ENCODE measurements at regions not wholly inside any gene's neighbourhood (a gene's known extent, or its start where the extent isn't known, plus 50 kb on each side); places are given as distances from the start of the nearest gene placed in this dataset.
"Not testable (repeated sequence)": the region's sequence is repeated elsewhere in the genome, so short reads cannot be mapped to it uniquely, and the experiment has no call there.

DNA sequence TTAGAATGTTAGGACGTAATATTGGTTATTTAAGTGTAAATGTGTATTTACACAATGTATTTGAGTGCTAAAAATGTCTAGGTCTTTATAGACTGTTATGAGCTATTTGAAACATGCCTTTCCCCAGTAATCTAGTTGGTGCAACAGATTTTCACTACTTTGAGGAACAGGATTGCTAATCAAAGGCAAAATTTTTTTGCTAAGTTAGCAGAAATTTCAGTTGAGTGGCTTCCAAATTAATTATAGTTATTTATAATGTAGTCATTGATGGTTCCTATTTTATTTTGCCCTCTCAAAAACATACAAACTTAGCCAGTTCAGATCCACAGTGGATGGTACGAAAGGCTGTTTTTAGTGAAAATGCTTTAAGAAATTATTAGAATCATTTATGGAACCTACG lies 78.7 kb upstream of the LYZL2 start:
- H4K20me1 ChIP-seq (ENCODE audit: insufficient read depth), result no peaks in the 10 kb centered on the region
- H3F3A ChIP-seq (ENCODE audit: insufficient read depth, low read length, poor library complexity, severe bottlenecking), result no peaks in the 10 kb centered on the region
- no peaks in the 10 kb centered on the region for H3K9me3 ChIP-seq (ENCODE audit: low read length)
- H3K9me2 ChIP-seq (ENCODE audit: insufficient read depth, low read length), result no peaks in the 10 kb centered on the region
- H3K27me3 ChIP-seq (ENCODE audit: insufficient read depth, low read depth, low read length), result no peaks in the 10 kb centered on the region
- TF ChIP-seq EP300 (conservative IDR thresholded peaks at IDR 0.05; ENCODE audit: poor library complexity, severe bottlenecking) (no peak), CTCF (IDR thresholded peaks at IDR 0.05; ENCODE audit: poor library complexity, severe bottlenecking) (no peak), EZH2 (IDR thresholded peaks at IDR 0.05; ENCODE audit: borderline replicate concordance, insufficient read depth, low read length, poor library complexity, severe bottlenecking) (no peak), POLR2AphosphoS5 (IDR thresholded peaks at IDR 0.05) (no peak)
- no peak overlapping the region for H3K4me2 ChIP-seq (ENCODE audit: low read length)
- H3K79me2 ChIP-seq (replicated peaks; ENCODE audit: insufficient read depth, low read length), result no peaks in the 10 kb centered on the region
- H3K9ac ChIP-seq (ENCODE audit: low read length), result no peak overlapping the region
- H3K36me3 ChIP-seq (ENCODE audit: insufficient read depth, low read length), result no peaks in the 10 kb centered on the region
- no peak overlapping the region for H3K4me3 ChIP-seq (ENCODE audit: low read length)
- no peak overlapping the region for H2AFZ ChIP-seq (ENCODE audit: low read depth, low read length)
- H3K27ac ChIP-seq (ENCODE audit: low read length), result no peak overlapping the region

- not testable (repeated sequence) for H3K4me3 ChIP-seq (ENCODE audit: low read length); H3K27me3 ChIP-seq (ENCODE audit: insufficient read depth, low read depth, low read length); H2AFZ ChIP-seq (ENCODE audit: low read depth, low read length); H3K36me3 ChIP-seq (ENCODE audit: insufficient read depth, low read length); H3K9ac ChIP-seq (ENCODE audit: low read length); H3K4me2 ChIP-seq (ENCODE audit: low read length); H4K20me1 ChIP-seq (ENCODE audit: insufficient read depth); H3F3A ChIP-seq (ENCODE audit: insufficient read depth, low read length, poor library complexity, severe bottlenecking); H3K27ac ChIP-seq (ENCODE audit: low read length); H3K9me2 ChIP-seq (ENCODE audit: insufficient read depth, low read length); H3K79me2 ChIP-seq (replicated peaks; ENCODE audit: insufficient read depth, low read length); H3K9me3 ChIP-seq (ENCODE audit: low read length)
These were observed 76.6 kb upstream of the LYZL2 start for GRCh38 chr10:30706189-30706588.

DNA sequence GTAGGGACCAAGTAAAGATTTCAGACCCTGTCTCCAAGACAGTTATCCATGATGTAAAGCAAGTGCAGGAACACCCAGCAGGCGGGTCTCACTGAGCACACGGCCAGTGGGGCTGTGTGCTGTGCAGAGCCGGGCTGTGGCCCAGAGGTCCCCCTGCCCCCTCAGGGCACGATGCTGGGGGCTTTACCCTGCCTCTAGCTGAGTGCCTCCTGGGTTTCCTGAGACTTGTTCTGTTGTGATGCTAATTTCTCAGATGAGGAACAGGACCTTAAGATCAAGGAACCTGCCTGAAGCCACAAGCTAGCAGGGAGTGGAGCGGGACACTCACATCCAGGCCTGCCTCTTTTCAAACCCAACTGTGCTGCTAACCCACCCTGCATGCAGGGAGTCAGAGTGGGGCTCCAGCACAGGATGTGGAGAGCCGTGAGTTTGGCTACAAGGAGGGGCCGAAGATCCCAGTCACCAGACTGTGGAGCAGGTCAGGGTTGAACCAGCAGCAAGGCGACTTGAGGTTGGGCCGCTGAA lies 76.1 kb upstream of the LYZL2 start:
- Histone ChIP-seq H3K9me3 (ENCODE audit: low read length) (no peaks in the 10 kb centered on the region), H3K79me2 (replicated peaks; ENCODE audit: insufficient read depth, low read length) (no peaks in the 10 kb centered on the region), H3K9ac (ENCODE audit: low read length) (no peak overlapping the region), H3K4me3 (ENCODE audit: low read length) (no peak overlapping the region), H3K27ac (ENCODE audit: low read length) (no peak overlapping the region), H3K27me3 (ENCODE audit: insufficient read depth, low read depth, low read length) (no peaks in the 10 kb centered on the region), H4K20me1 (ENCODE audit: insufficient read depth) (no peaks in the 10 kb centered on the region), H3K4me2 (ENCODE audit: low read length) (no peak overlapping the region), H3K9me2 (ENCODE audit: insufficient read depth, low read length) (no peaks in the 10 kb centered on the region), H3F3A (ENCODE audit: insufficient read depth, low read length, poor library complexity, severe bottlenecking) (no peaks in the 10 kb centered on the region), H2AFZ (ENCODE audit: low read depth, low read length) (no peak overlapping the region), H3K36me3 (ENCODE audit: insufficient read depth, low read length) (no peaks in the 10 kb centered on the region)
- no peak for TF ChIP-seq RAD21 (conservative IDR thresholded peaks at IDR 0.05)
- TF ChIP-seq POLR2AphosphoS5 (IDR thresholded peaks at IDR 0.05), result no peak
- no peak for TF ChIP-seq REST (IDR thresholded peaks at IDR 0.05; ENCODE audit: borderline replicate concordance)
- TF ChIP-seq TAF1 (IDR thresholded peaks at IDR 0.05; ENCODE audit: low read depth), result no peak
- no peak for TF ChIP-seq MXI1 (conservative IDR thresholded peaks at IDR 0.05; ENCODE audit: poor library complexity, severe bottlenecking)
- TF ChIP-seq EZH2 (IDR thresholded peaks at IDR 0.05; ENCODE audit: borderline replicate concordance, insufficient read depth, low read length, poor library complexity, severe bottlenecking), result no peak
- TF ChIP-seq SMC3 (conservative IDR thresholded peaks at IDR 0.05; ENCODE audit: poor library complexity), result no peak
- TF ChIP-seq EP300 (conservative IDR thresholded peaks at IDR 0.05; ENCODE audit: poor library complexity, severe bottlenecking), result no peak
- no peak for TF ChIP-seq CTCF (IDR thresholded peaks at IDR 0.05; ENCODE audit: poor library complexity, severe bottlenecking)
